B cell (primary cell): ENCODE measurements at regions not wholly inside any gene's neighbourhood (a gene's known extent, or its start where the extent isn't known, plus 50 kb on each side); places are given as distances from the start of the nearest gene placed in this dataset.

Source experiments
- ATAC-seq: fragments of 200-7000 bp; cut with Tn5 transposase; one replicate; pipeline ENCODE4 v1.10.0; 2021; ENCODE audit warnings: low read depth, mild to moderate bottlenecking, moderate number of reproducible peaks, moderate library complexity
- CTCF ChIA-PET: fragments of 350-600 bp; sonication (Branson Sonifier 250); formaldehyde crosslinking; loops from one replicate; lab custom pipeline; 2021; ENCODE audit warnings: antibody characterized with exemption, inconsistent platforms; lab: Charles Lee
- POLR2A ChIA-PET: fragments of 350-600 bp; sonication (Branson Sonifier 250); formaldehyde crosslinking; loops from one replicate; lab custom pipeline; 2021; ENCODE audit warnings: antibody characterized with exemption; lab: Charles Lee
- DNase-seq: peaks from one replicate; pipeline ENCODE4 v3.0.0; 2013
- H2AFZ ChIP-seq: 2 replicates; pipeline ENCODE4 v1.6.1; 2012; ENCODE audit warnings: mild to moderate bottlenecking, low read depth, low read length; ENCODE audit not compliant: insufficient read depth, poor library complexity, severe bottlenecking
- H3K27ac ChIP-seq, 2 donors: 1 replicate in 1 of 2; 2 replicates in 1 of 2; pipeline ENCODE4 v1.5.1; 2012 to 2013; ENCODE audit warnings: low read length in 2 of 2, mild to moderate bottlenecking in 2 of 2, moderate library complexity in 1 of 2
- H3K27me3 ChIP-seq, 4 experiments: fragments of 200-600 bp in 1 of 4; sonication (generic) in 1 of 4; replicated peaks in 1 of 4; 1 replicate in 2 of 4; 2 replicates in 2 of 4; pipeline versions ENCODE4 v1.6.1 to v1.7.0; 2013 to 2016; ENCODE audit warnings: low read length in 3 of 4, mild to moderate bottlenecking in 2 of 4, mixed read lengths in 1 of 4, moderate library complexity in 1 of 4; ENCODE audit not compliant: insufficient read depth in 4 of 4, control insufficient read depth in 3 of 4; ENCODE audit errors: control extremely low read depth in 1 of 4
- H3K36me3 ChIP-seq, 2 experiments: replicated peaks in 1 of 2; 1 replicate in 1 of 2; 2 replicates in 1 of 2; pipeline versions ENCODE4 v1.6.1 to v1.7.1; 2013; ENCODE audit warnings: low read length in 1 of 2; ENCODE audit not compliant: insufficient read depth in 2 of 2, control insufficient read depth in 1 of 2; ENCODE audit errors: control extremely low read depth in 1 of 2, extremely low read depth in 1 of 2
- H3K4me1 ChIP-seq, 2 donors: fragments of 200-600 bp in 1 of 2; sonication (generic) in 1 of 2; 1 replicate in 1 of 2; 2 replicates in 1 of 2; pipeline versions ENCODE4 v1.5.1 to v1.6.1; 2013 to 2017; ENCODE audit warnings: low read length in 2 of 2; ENCODE audit not compliant: control insufficient read depth in 2 of 2, insufficient read depth in 2 of 2
- H3K4me2 ChIP-seq: replicated peaks from 2 replicates; pipeline ENCODE3; 2012; ENCODE audit warnings: mild to moderate bottlenecking, low read depth, low read length; ENCODE audit not compliant: poor library complexity, severe bottlenecking
- H3K4me3 ChIP-seq, 5 experiments: fragments of 200-600 bp in 1 of 5; sonication (generic) in 1 of 5; 1 replicate in 3 of 5; 2 replicates in 2 of 5; pipeline versions ENCODE4 v1.5.1 to v1.7.0; 2011 to 2016; ENCODE audit warnings: low read length in 4 of 5, mild to moderate bottlenecking in 4 of 5, low read depth in 2 of 5, control low read depth in 1 of 5, moderate library complexity in 1 of 5; ENCODE audit not compliant: insufficient read depth in 1 of 5; ENCODE audit errors: control extremely low read depth in 1 of 5, extremely low read depth in 1 of 5
- H3K79me2 ChIP-seq: fragments of 200-600 bp; sonication (generic); one replicate; pipeline ENCODE4 v1.6.0; 2016; ENCODE audit warnings: low read length; ENCODE audit not compliant: control insufficient read depth, insufficient read depth
- H3K9ac ChIP-seq: fragments of 200-600 bp; sonication (generic); 2 replicates; pipeline ENCODE4 v1.6.1; 2017; ENCODE audit warnings: mild to moderate bottlenecking, low read length, moderate library complexity
- H3K9me3 ChIP-seq, 3 donors: one replicate each; pipeline versions ENCODE4 v1.6.1 to v1.7.1; 2013; ENCODE audit warnings: low read length in 2 of 3; ENCODE audit not compliant: control insufficient read depth in 2 of 3, insufficient read depth in 1 of 3; ENCODE audit errors: control extremely low read depth in 1 of 3
- H4K20me1 ChIP-seq: 2 replicates; pipeline ENCODE4 v1.6.0; 2012; ENCODE audit warnings: mild to moderate bottlenecking, low read length; ENCODE audit not compliant: insufficient read depth, control insufficient read depth, poor library complexity, severe bottlenecking
- H3K27ac Mint-ChIP-seq: one replicate; pipeline ENCODE4 v1.8.0; 2021; ENCODE audit warnings: mixed read lengths
- H3K27me3 Mint-ChIP-seq: one replicate; pipeline ENCODE4 v1.8.0; 2021; ENCODE audit warnings: mixed read lengths
- H3K4me1 Mint-ChIP-seq: one replicate; pipeline ENCODE4 v1.8.0; 2021; ENCODE audit warnings: mixed read lengths
- H3K4me3 Mint-ChIP-seq: one replicate; pipeline ENCODE4 v1.8.0; 2021; ENCODE audit warnings: mixed read lengths
- H3K9me3 Mint-ChIP-seq: one replicate; pipeline ENCODE4 v1.8.0; 2022; ENCODE audit warnings: mixed read lengths; ENCODE audit not compliant: insufficient read depth
- EZH2 ChIP-seq: IDR thresholded peaks from 2 replicates; pipeline ENCODE4 v1.6.1; 2012; ENCODE audit warnings: borderline replicate concordance, low read depth, mild to moderate bottlenecking, moderate library complexity, low read length; ENCODE audit not compliant: insufficient read depth, poor library complexity, severe bottlenecking
- WGBS: methylation state at CpG from one replicate; pipeline ENCODE4 v1.1.5; 2013; ENCODE audit warnings: missing lambda C conversion rate; ENCODE audit not compliant: insufficient coverage; 5-methylcytosine and 5-hydroxymethylcytosine counted together
- intact Hi-C: fragments of 100-400 bp; cut with micrococcal nuclease; formaldehyde crosslinking; loops from one replicate; pipeline ENCODE4 v1.10.0; 2022
- TF ChIP-seq, protein P1 (sequence below): fragments of 200-600 bp; IDR thresholded peaks from one replicate; pipeline ENCODE4 v1.8.0; 2022; ENCODE audit warnings: antibody characterized with exemption, mild to moderate bottlenecking

GRCh38 chr9:7305677-7306076, 493.9 kb downstream of the DMAC1 start:
- H3K4me3 ChIP-seq: no peak overlapping the region
- Mint-ChIP-seq H3K4me3 (no peak overlapping the region), H3K27me3 (peaks cover 24% of the 10 kb centered on the region), H3K27ac (no peak overlapping the region), H3K4me1 (no peaks in the 10 kb centered on the region), H3K9me3 (peaks cover 7% of the 10 kb centered on the region)
- H3K27ac ChIP-seq: no peak overlapping the region
- peaks cover 0 to 7% (median 3%) of the 10 kb centered on the region in 3 donors for H3K9me3 ChIP-seq
- DNase-seq: no peak
- no peak overlapping the region for H3K4me2 ChIP-seq
- no peaks in the 10 kb centered on the region for H4K20me1 ChIP-seq
- no peaks in the 10 kb centered on the region for H3K4me1 ChIP-seq
- intact Hi-C loops: no loop called here
- TF ChIP-seq, protein P1, sequence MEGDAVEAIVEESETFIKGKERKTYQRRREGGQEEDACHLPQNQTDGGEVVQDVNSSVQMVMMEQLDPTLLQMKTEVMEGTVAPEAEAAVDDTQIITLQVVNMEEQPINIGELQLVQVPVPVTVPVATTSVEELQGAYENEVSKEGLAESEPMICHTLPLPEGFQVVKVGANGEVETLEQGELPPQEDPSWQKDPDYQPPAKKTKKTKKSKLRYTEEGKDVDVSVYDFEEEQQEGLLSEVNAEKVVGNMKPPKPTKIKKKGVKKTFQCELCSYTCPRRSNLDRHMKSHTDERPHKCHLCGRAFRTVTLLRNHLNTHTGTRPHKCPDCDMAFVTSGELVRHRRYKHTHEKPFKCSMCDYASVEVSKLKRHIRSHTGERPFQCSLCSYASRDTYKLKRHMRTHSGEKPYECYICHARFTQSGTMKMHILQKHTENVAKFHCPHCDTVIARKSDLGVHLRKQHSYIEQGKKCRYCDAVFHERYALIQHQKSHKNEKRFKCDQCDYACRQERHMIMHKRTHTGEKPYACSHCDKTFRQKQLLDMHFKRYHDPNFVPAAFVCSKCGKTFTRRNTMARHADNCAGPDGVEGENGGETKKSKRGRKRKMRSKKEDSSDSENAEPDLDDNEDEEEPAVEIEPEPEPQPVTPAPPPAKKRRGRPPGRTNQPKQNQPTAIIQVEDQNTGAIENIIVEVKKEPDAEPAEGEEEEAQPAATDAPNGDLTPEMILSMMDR: no peak
- TF ChIP-seq EZH2: no peak
- no peak overlapping the region for H3K9ac ChIP-seq
- no peak overlapping the region for H2AFZ ChIP-seq
- peaks cover 0 to 2% (median 0%) of the 10 kb centered on the region in 4 experiments for H3K27me3 ChIP-seq
- no peak for ATAC-seq
- no peaks in the 10 kb centered on the region for H3K36me3 ChIP-seq
- POLR2A ChIA-PET: no interaction called here
- 79% methylated on average over 1 of the region's 3 CpGs for WGBS
- CTCF ChIA-PET: interaction anchor here (0.8 kb wide), 1 partner anchor 29 kb away, joined by 3 read pairs; no protein-coding TSS in a partner anchor
- H3K79me2 ChIP-seq: no peaks in the 10 kb centered on the region

DNA sequence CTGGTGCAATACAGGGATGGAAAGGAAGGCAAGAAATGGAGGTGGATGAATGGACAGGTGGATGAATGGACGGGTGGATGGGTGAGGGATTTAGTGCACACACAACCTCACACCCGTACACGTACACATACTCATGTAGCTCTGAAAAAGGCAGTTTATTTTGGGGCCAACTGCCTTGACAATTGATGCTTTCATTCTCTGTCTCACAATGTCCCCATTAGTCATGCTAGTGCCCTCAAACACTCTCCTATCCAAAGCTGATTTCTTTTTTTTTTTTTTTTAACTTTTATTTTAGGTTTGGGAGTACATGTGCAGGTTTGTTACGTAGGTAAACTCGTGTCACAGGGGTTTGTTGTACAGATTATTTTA, 495.0 kb downstream of the DMAC1 start:
- Mint-ChIP-seq H3K27me3 (peaks cover 25% of the 10 kb centered on the region), H3K4me3 (no peak overlapping the region), H3K4me1 (no peaks in the 10 kb centered on the region), H3K27ac (no peak overlapping the region), H3K9me3 (peaks cover 4% of the 10 kb centered on the region)
- DNase-seq (no peak), ATAC-seq (no peak)
- Histone ChIP-seq H2AFZ (no peak overlapping the region), H3K9ac (no peak overlapping the region), H3K27me3 (peaks cover 0 to 2% (median 0%) of the 10 kb centered on the region in 4 experiments), H3K27ac (no peak overlapping the region), H3K4me1 (no peaks in the 10 kb centered on the region), H4K20me1 (no peaks in the 10 kb centered on the region), H3K9me3 (peaks cover 0 to 7% (median 0%) of the 10 kb centered on the region in 3 donors), H3K4me3 (no peak overlapping the region), H3K36me3 (no peaks in the 10 kb centered on the region), H3K79me2 (no peaks in the 10 kb centered on the region), H3K4me2 (no peak overlapping the region)
- intact Hi-C loops: no loop called here
- TF ChIP-seq, protein P1: no peak
- TF ChIP-seq EZH2: no peak
- ChIA-PET POLR2A (no interaction called here), CTCF (no interaction called here)
- no CpG with 5 or more reads among the region's 5 CpGs for WGBS
